Muscle of leg (tissue), 3 donors: ENCODE measurements at regions not wholly inside any gene's neighbourhood (a gene's known extent, or its start where the extent isn't known, plus 50 kb on each side); places are given as distances from the start of the nearest gene placed in this dataset.

Experiments used
- DNase-seq: peaks from one replicate; pipeline ENCODE4 v3.0.0; 2013
- H3K27ac ChIP-seq: one replicate; pipeline ENCODE4 v1.5.1; 2013; ENCODE audit warnings: mild to moderate bottlenecking, low read length, control low read depth
- H3K27me3 ChIP-seq: one replicate; pipeline ENCODE4 v1.6.1; 2013; ENCODE audit warnings: low read length; ENCODE audit not compliant: control insufficient read depth, insufficient read depth
- H3K36me3 ChIP-seq: one replicate; pipeline ENCODE4 v1.6.1; 2013; ENCODE audit warnings: low read length; ENCODE audit not compliant: control insufficient read depth, insufficient read depth
- H3K4me1 ChIP-seq: one replicate; pipeline ENCODE4 v1.6.1; 2013; ENCODE audit warnings: low read length; ENCODE audit not compliant: control insufficient read depth, insufficient read depth
- H3K4me3 ChIP-seq: one replicate; pipeline ENCODE4 v1.5.1; 2013; ENCODE audit warnings: low read length, control low read depth
- H3K9me3 ChIP-seq: replicated peaks from 2 replicates; pipeline ENCODE4 v1.6.1; 2013; ENCODE audit warnings: low read depth, low read length; ENCODE audit not compliant: control insufficient read depth
- WGBS: methylation state at CpG from one replicate; pipeline ENCODE4 v1.1.5; 2013; ENCODE audit warnings: missing lambda C conversion rate; ENCODE audit not compliant: insufficient coverage; 5-methylcytosine and 5-hydroxymethylcytosine counted together

- no peak for DNase-seq
- Histone ChIP-seq H3K9me3 (no peaks in the 10 kb centered on the region), H3K27ac (no peak overlapping the region), H3K36me3 (no peaks in the 10 kb centered on the region), H3K27me3 (no peaks in the 10 kb centered on the region), H3K4me1 (no peaks in the 10 kb centered on the region), H3K4me3 (no peak overlapping the region)
- no CpG with 5 or more reads among the region's 2 CpGs for WGBS
Observed at GRCh38 chr13:106184790-106185189, 350.7 kb downstream of the EFNB2 start.

- Histone ChIP-seq H3K27me3 (no peaks in the 10 kb centered on the region), H3K4me1 (no peaks in the 10 kb centered on the region), H3K36me3 (no peaks in the 10 kb centered on the region), H3K9me3 (no peaks in the 10 kb centered on the region), H3K4me3 (no peak overlapping the region), H3K27ac (no peak overlapping the region)
- WGBS: 71% methylated on average over 12 of the region's 16 CpGs
- no peak for DNase-seq
Observed at GRCh38 chr13:106183410-106184065, 351.9 kb downstream of the EFNB2 start.

- Histone ChIP-seq H3K27me3 (no peaks in the 10 kb centered on the region), H3K27ac (no peak overlapping the region), H3K36me3 (no peaks in the 10 kb centered on the region), H3K9me3 (no peaks in the 10 kb centered on the region), H3K4me1 (no peaks in the 10 kb centered on the region), H3K4me3 (no peak overlapping the region)
- WGBS: 68% methylated on average over 6 of the region's 6 CpGs
- DNase-seq: no peak
Observed at GRCh38 chr13:106182404-106182803, 353.1 kb downstream of the EFNB2 start.

GRCh38 chr13:106178816-106179215 is 356.6 kb downstream of the EFNB2 start:
- 69% methylated on average over 2 of the region's 3 CpGs for WGBS
- H3K27me3 ChIP-seq: no peaks in the 10 kb centered on the region

GRCh38 chr13:106177146-106177545 is 358.3 kb downstream of the EFNB2 start:
- no peak for DNase-seq
- Histone ChIP-seq H3K36me3 (no peaks in the 10 kb centered on the region), H3K4me1 (peaks cover 4% of the 10 kb centered on the region), H3K4me3 (no peak overlapping the region), H3K27me3 (no peaks in the 10 kb centered on the region), H3K9me3 (no peaks in the 10 kb centered on the region), H3K27ac (no peak overlapping the region)
- WGBS: 71% methylated on average over 1 of the region's 5 CpGs

More at GRCh38 chr13:106178816-106179215, 356.6 kb downstream of the EFNB2 start:
- no peaks in the 10 kb centered on the region for H3K4me1 ChIP-seq
- H3K4me3 ChIP-seq: no peak overlapping the region
- H3K36me3 ChIP-seq: no peaks in the 10 kb centered on the region
- DNase-seq: no peak
- H3K27ac ChIP-seq: no peak overlapping the region
- no peaks in the 10 kb centered on the region for H3K9me3 ChIP-seq

GRCh38 chr13:106176117-106176516 is 359.3 kb downstream of the EFNB2 start:
- WGBS: 42% methylated on average over 2 of the region's 4 CpGs
- Histone ChIP-seq H3K9me3 (no peaks in the 10 kb centered on the region), H3K4me3 (no peak overlapping the region), H3K36me3 (no peaks in the 10 kb centered on the region), H3K27ac (no peak overlapping the region), H3K27me3 (no peaks in the 10 kb centered on the region), H3K4me1 (peaks cover 4% of the 10 kb centered on the region)
- no peak for DNase-seq

- DNase-seq: no peak
- no peak overlapping the region for H3K27ac ChIP-seq
Observed at GRCh38 chr13:106173891-106174610, 361.4 kb downstream of the EFNB2 start.

GRCh38 chr13:106173346-106173745 is 362.1 kb downstream of the EFNB2 start:
- H3K36me3 ChIP-seq: no peaks in the 10 kb centered on the region
- H3K27ac ChIP-seq: no peak overlapping the region
- H3K4me3 ChIP-seq: no peak overlapping the region
- peaks cover 7% of the 10 kb centered on the region for H3K4me1 ChIP-seq
- H3K9me3 ChIP-seq: no peaks in the 10 kb centered on the region
- 55% methylated on average over 1 of the region's 2 CpGs for WGBS
- no peaks in the 10 kb centered on the region for H3K27me3 ChIP-seq
- DNase-seq: no peak

More at GRCh38 chr13:106173891-106174610, 361.4 kb downstream of the EFNB2 start:
- no peaks in the 10 kb centered on the region for H3K9me3 ChIP-seq
- no peaks in the 10 kb centered on the region for H3K27me3 ChIP-seq
- H3K4me3 ChIP-seq: no peak overlapping the region
- 89% methylated on average over 1 of the region's 7 CpGs for WGBS
- H3K4me1 ChIP-seq: peaks cover 7% of the 10 kb centered on the region
- H3K36me3 ChIP-seq: no peaks in the 10 kb centered on the region

- H3K27me3 ChIP-seq: no peaks in the 10 kb centered on the region
- H3K4me3 ChIP-seq: no peak overlapping the region
- no peaks in the 10 kb centered on the region for H3K36me3 ChIP-seq
- no peaks in the 10 kb centered on the region for H3K9me3 ChIP-seq
- H3K27ac ChIP-seq: no peak overlapping the region
- DNase-seq: no peak
- WGBS: no CpG with 5 or more reads among the region's 5 CpGs
- H3K4me1 ChIP-seq: peaks cover 7% of the 10 kb centered on the region
Observed at GRCh38 chr13:106172176-106172905, 363.1 kb downstream of the EFNB2 start.

- Histone ChIP-seq H3K27me3 (no peaks in the 10 kb centered on the region), H3K9me3 (no peaks in the 10 kb centered on the region), H3K36me3 (no peaks in the 10 kb centered on the region), H3K4me1 (peaks cover 3% of the 10 kb centered on the region), H3K27ac (no peak overlapping the region), H3K4me3 (no peak overlapping the region)
- DNase-seq: no peak
- 92% methylated on average over 2 of the region's 3 CpGs for WGBS
Observed at GRCh38 chr13:106163426-106163825, 372.0 kb downstream of the EFNB2 start.
